HepG2 (cell line): ENCODE measurements at regions not wholly inside any gene's neighbourhood (a gene's known extent, or its start where the extent isn't known, plus 50 kb on each side); places are given as distances from the start of the nearest gene placed in this dataset.

ENCODE experiments used
- ATAC-seq: fragments of 200-7000 bp; cut with Tn5 transposase; 3 replicates; pipeline ENCODE4 v1.9.1; 2020; ENCODE audit warnings: mild to moderate bottlenecking, moderate library complexity
- BruUV-seq: library from RNA; stranded (reverse); fragments of 400-500 nt; replicated peaks from 2 replicates; lab custom pipeline; 2021; lab: Mats Ljungman, UMichigan
- CTCF ChIA-PET: fragments of 300-600 bp; formaldehyde crosslinking; extraction: SDS; loops from one replicate; lab custom pipeline; 2021; ENCODE audit warnings: low total read pairs, inconsistent platforms, low intra/inter-chr PET ratio; lab: Yijun Ruan, JAX
- POLR2A ChIA-PET: fragments of 350-600 bp; sonication (Branson Sonifier 250); formaldehyde crosslinking; loops from one replicate; lab custom pipeline; 2020; ENCODE audit warnings: antibody characterized with exemption, inconsistent platforms; lab: Yijun Ruan, JAX
- DNase-seq: peaks from one replicate; pipeline ENCODE4 v3.0.0-alpha.2; 2015; ENCODE audit warnings: low spot score
- FAIRE-seq: peaks from 3 replicates; lab custom pipeline; 2011; peaks lifted over from hg19 to GRCh38; lab: Jason Lieb, UNC
- H2AFZ ChIP-seq: one replicate; pipeline ENCODE4 v1.6.1; 2011; ENCODE audit warnings: low read length, inconsistent platforms
- H3K27ac ChIP-seq: fragments of 300-600 bp; 3 replicates; pipeline ENCODE4 v1.8.0; 2011; ENCODE audit warnings: mixed run types, mild to moderate bottlenecking, mixed read lengths, low read length, inconsistent platforms; ENCODE audit not compliant: insufficient read depth; ENCODE audit errors: extremely low read length
- H3K27me3 ChIP-seq, 2 experiments: fragments of 200-600 bp in 1 of 2; 2 replicates in 1 of 2; 3 replicates in 1 of 2; pipeline versions ENCODE4 v1.6.0 to v1.8.0; 2011; ENCODE audit warnings: low read length in 2 of 2, mild to moderate bottlenecking in 2 of 2, moderate library complexity in 2 of 2, inconsistent platforms in 1 of 2; ENCODE audit not compliant: insufficient read depth in 2 of 2, control insufficient read depth in 1 of 2
- H3K36me3 ChIP-seq, 2 experiments: fragments of 200-600 bp in 1 of 2; replicated peaks in 1 of 2; 2 replicates in 1 of 2; 3 replicates in 1 of 2; pipeline versions ENCODE4 v1.5.1 to v1.8.0; 2011; ENCODE audit warnings: low read length in 2 of 2, inconsistent platforms in 1 of 2; ENCODE audit not compliant: insufficient read depth in 2 of 2, control insufficient read depth in 1 of 2
- H3K4me1 ChIP-seq: 2 replicates; pipeline ENCODE4 v1.5.1; 2012; ENCODE audit warnings: low read length, inconsistent platforms; ENCODE audit not compliant: insufficient read depth
- H3K4me2 ChIP-seq: 2 replicates; pipeline ENCODE4 v1.6.0; 2011; ENCODE audit warnings: low read depth, low read length, inconsistent platforms
- H3K4me3 ChIP-seq, 3 experiments: fragments of 200-600 bp in 1 of 3; sonication (generic), shearing (Covaris generic) in 1 of 3; replicated peaks in 1 of 3; 2 replicates each; pipeline ENCODE4 v1.5.1; 2011 to 2016; ENCODE audit warnings: low read length in 3 of 3, inconsistent platforms in 2 of 3, low read depth in 2 of 3, mild to moderate bottlenecking in 2 of 3, control low read depth in 1 of 3, mixed read lengths in 1 of 3; ENCODE audit not compliant: insufficient read depth in 1 of 3
- H3K79me2 ChIP-seq: one replicate; pipeline ENCODE4 v1.6.1; 2011; ENCODE audit warnings: low read length, inconsistent platforms; ENCODE audit not compliant: insufficient read depth
- H3K9ac ChIP-seq: 2 replicates; pipeline ENCODE4 v1.6.0; 2011; ENCODE audit warnings: mild to moderate bottlenecking, low read depth, low read length, inconsistent platforms; ENCODE audit not compliant: insufficient read depth
- H3K9me3 ChIP-seq: 2 replicates; pipeline ENCODE4 v1.5.1; 2012; ENCODE audit warnings: mild to moderate bottlenecking, low read length
- H4K20me1 ChIP-seq: 2 replicates; pipeline ENCODE4 v1.6.0; 2011; ENCODE audit warnings: inconsistent platforms, mild to moderate bottlenecking, low read length, moderate library complexity; ENCODE audit not compliant: insufficient read depth
- BORCS8-MEF2B ChIP-seq: sonication (generic); formaldehyde crosslinking; IDR thresholded peaks from 2 replicates; pipeline ENCODE4 v1.8.0; 2022; ENCODE audit warnings: mild to moderate bottlenecking, missing genetic modification reagents
- EHMT2 ChIP-seq: fragments of 200-600 bp; sonication (generic); IDR thresholded peaks from 2 replicates; pipeline ENCODE4 v1.7.0; 2017; ENCODE audit warnings: antibody characterized with exemption, low read depth, low read length, borderline replicate concordance
- ELF4 ChIP-seq: sonication (generic); formaldehyde crosslinking; IDR thresholded peaks from 2 replicates; pipeline ENCODE4 v1.5.0; 2020; ENCODE audit warnings: missing genetic modification reagents, mild to moderate bottlenecking, moderate library complexity, borderline replicate concordance
- MIER3 ChIP-seq: IDR thresholded peaks from 2 replicates; pipeline ENCODE4 v1.6.1; 2016; ENCODE audit warnings: missing compliant biosample characterization, borderline replicate concordance
- MTA1 ChIP-seq: sonication (generic); formaldehyde crosslinking; IDR thresholded peaks from 2 replicates; pipeline ENCODE4 v1.4.0; 2020; ENCODE audit warnings: missing genetic modification reagents, mild to moderate bottlenecking, borderline replicate concordance
- PHF20 ChIP-seq: sonication (generic); formaldehyde crosslinking; IDR thresholded peaks from 2 replicates; pipeline ENCODE4 v1.5.0; 2020; ENCODE audit warnings: mild to moderate bottlenecking, missing genetic modification reagents
- TOPORS ChIP-seq: sonication (generic); formaldehyde crosslinking; IDR thresholded peaks from 2 replicates; pipeline ENCODE4 v1.8.0; 2023; ENCODE audit warnings: mild to moderate bottlenecking, missing genetic modification reagents
- ZBTB34 ChIP-seq: sonication (generic); formaldehyde crosslinking; IDR thresholded peaks from 2 replicates; pipeline ENCODE4 v1.8.0; 2022; ENCODE audit warnings: mild to moderate bottlenecking, missing genetic modification reagents
- ZFX ChIP-seq: sonication (generic); formaldehyde crosslinking; IDR thresholded peaks from 2 replicates; pipeline ENCODE4 v1.4.0; 2020; ENCODE audit warnings: mild to moderate bottlenecking, low read depth, missing genetic modification reagents, moderate library complexity
- WGBS: methylation state at CpG from one replicate; pipeline ENCODE4 v1.1.6; 2017; ENCODE audit warnings: low lambda C conversion rate; 5-methylcytosine and 5-hydroxymethylcytosine counted together
- in situ Hi-C: cut with HindIII; loops from 2 replicates; pipeline ENCODE4 v1.10.0; 2017; ENCODE audit warnings: low pct_unique_long_range_greater_than_20kb; ENCODE audit not compliant: extremely low pct_ligation_motif_present
- intact Hi-C: fragments of 100-400 bp; cut with micrococcal nuclease; formaldehyde crosslinking; loops from one replicate; pipeline ENCODE4 v1.10.0; 2022; ENCODE audit not compliant: unreplicated experiment
- TF ChIP-seq, protein P1 (sequence below): sonication (generic); formaldehyde crosslinking; conservative IDR thresholded peaks from 2 replicates; pipeline ENCODE4 v1.8.0; 2022; ENCODE audit warnings: low read depth, missing genetic modification reagents
- TF ChIP-seq, protein P2 (sequence below): sonication (generic); formaldehyde crosslinking; IDR thresholded peaks from 2 replicates; pipeline ENCODE4 v1.4.0; 2020; ENCODE audit warnings: mild to moderate bottlenecking, missing genetic modification reagents

- no peak for TF ChIP-seq ZFX
- no peak for TF ChIP-seq EHMT2
- no peak for TF ChIP-seq BORCS8-MEF2B
- TF ChIP-seq MTA1 (CRISPR knock-in tag): no peak
- no peak for TF ChIP-seq TOPORS
- no peak for TF ChIP-seq ZBTB34 (CRISPR knock-in tag)
Measured at GRCh38 chr1:88562991-88563390, 121.1 kb upstream of the PKN2 start (continued).

DNA sequence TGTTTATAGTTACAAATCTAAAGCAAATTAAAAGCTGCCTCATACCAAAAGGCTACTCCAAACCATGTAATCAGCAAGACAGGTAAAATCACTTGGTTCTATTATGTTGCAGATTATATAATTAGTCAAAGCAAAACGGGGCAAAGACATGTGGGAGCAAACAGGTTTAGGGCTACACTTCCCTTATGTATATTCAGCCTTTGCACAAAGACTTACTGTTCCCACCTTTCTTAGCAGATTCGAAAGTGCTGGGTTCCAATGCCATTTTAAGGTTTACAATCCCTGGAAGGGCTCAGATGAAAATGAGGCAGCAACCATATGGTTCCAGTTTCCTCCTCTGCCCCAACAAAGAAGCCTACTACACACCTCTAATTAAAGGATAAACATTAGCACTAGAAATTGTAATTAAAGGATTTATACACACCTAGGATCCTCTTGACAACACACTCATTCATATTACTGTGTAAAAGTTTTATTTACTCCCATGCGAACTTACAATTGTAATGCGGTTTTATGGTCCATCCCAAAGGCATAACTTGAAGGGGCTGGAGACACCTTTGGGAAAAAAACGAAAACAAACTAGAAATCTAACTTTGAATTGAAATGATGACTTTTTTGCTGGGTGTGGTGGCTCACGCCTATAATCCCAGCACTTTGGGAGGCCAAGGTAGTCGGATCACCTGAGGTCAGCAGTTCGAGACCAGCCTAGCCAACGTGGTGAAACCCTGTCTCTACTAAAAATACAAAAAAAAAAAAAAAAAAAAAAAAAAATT, 117.3 kb upstream of the PKN2 start:
- FAIRE-seq: no peak
- intact Hi-C loops (no loop called here), in situ Hi-C loops (loop anchor here (25.0 kb wide), 1 partner anchor 1254 kb away; no protein-coding TSS in a partner anchor)
- H3K9ac ChIP-seq: no peak overlapping the region
- no peak overlapping the region for H3K27ac ChIP-seq
- no peaks in the 10 kb centered on the region for H3K79me2 ChIP-seq
- TF ChIP-seq MIER3 (CRISPR knock-in tag) (no peak), PHF20 (CRISPR knock-in tag) (no peak), ELF4 (no peak), TOPORS (no peak)
- TF ChIP-seq, protein P1, sequence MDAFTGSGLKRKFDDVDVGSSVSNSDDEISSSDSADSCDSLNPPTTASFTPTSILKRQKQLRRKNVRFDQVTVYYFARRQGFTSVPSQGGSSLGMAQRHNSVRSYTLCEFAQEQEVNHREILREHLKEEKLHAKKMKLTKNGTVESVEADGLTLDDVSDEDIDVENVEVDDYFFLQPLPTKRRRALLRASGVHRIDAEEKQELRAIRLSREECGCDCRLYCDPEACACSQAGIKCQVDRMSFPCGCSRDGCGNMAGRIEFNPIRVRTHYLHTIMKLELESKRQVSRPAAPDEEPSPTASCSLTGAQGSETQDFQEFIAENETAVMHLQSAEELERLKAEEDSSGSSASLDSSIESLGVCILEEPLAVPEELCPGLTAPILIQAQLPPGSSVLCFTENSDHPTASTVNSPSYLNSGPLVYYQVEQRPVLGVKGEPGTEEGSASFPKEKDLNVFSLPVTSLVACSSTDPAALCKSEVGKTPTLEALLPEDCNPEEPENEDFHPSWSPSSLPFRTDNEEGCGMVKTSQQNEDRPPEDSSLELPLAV (CRISPR knock-in tag): no peak
- TF ChIP-seq, protein P2, sequence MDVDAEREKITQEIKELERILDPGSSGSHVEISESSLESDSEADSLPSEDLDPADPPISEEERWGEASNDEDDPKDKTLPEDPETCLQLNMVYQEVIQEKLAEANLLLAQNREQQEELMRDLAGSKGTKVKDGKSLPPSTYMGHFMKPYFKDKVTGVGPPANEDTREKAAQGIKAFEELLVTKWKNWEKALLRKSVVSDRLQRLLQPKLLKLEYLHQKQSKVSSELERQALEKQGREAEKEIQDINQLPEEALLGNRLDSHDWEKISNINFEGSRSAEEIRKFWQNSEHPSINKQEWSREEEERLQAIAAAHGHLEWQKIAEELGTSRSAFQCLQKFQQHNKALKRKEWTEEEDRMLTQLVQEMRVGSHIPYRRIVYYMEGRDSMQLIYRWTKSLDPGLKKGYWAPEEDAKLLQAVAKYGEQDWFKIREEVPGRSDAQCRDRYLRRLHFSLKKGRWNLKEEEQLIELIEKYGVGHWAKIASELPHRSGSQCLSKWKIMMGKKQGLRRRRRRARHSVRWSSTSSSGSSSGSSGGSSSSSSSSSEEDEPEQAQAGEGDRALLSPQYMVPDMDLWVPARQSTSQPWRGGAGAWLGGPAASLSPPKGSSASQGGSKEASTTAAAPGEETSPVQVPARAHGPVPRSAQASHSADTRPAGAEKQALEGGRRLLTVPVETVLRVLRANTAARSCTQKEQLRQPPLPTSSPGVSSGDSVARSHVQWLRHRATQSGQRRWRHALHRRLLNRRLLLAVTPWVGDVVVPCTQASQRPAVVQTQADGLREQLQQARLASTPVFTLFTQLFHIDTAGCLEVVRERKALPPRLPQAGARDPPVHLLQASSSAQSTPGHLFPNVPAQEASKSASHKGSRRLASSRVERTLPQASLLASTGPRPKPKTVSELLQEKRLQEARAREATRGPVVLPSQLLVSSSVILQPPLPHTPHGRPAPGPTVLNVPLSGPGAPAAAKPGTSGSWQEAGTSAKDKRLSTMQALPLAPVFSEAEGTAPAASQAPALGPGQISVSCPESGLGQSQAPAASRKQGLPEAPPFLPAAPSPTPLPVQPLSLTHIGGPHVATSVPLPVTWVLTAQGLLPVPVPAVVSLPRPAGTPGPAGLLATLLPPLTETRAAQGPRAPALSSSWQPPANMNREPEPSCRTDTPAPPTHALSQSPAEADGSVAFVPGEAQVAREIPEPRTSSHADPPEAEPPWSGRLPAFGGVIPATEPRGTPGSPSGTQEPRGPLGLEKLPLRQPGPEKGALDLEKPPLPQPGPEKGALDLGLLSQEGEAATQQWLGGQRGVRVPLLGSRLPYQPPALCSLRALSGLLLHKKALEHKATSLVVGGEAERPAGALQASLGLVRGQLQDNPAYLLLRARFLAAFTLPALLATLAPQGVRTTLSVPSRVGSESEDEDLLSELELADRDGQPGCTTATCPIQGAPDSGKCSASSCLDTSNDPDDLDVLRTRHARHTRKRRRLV (CRISPR knock-in tag): no peak
- WGBS: 24% methylated on average over 9 of the region's 9 CpGs
- DNase-seq: no peak
- H3K4me2 ChIP-seq: no peak overlapping the region
- CTCF ChIA-PET: no interaction called here
- BruUV-seq: no TSS peak
- H4K20me1 ChIP-seq: no peaks in the 10 kb centered on the region
- POLR2A ChIA-PET: no interaction called here
- H3K9me3 ChIP-seq: no peaks in the 10 kb centered on the region
- H3K4me1 ChIP-seq: no peaks in the 10 kb centered on the region
- H2AFZ ChIP-seq: no peak overlapping the region
- H3K36me3 ChIP-seq: no peaks in the 10 kb centered on the region
- no peak for ATAC-seq
- no peak overlapping the region for H3K4me3 ChIP-seq
- H3K27me3 ChIP-seq: no peaks in the 10 kb centered on the region; a peak in 1 of 5 replicates
